SJSA1 (cell line): ENCODE measurements at regions not wholly inside any gene's neighbourhood (a gene's known extent, or its start where the extent isn't known, plus 50 kb on each side); places are given as distances from the start of the nearest gene placed in this dataset.
"Not testable (repeated sequence)": the region's sequence is repeated elsewhere in the genome, so short reads cannot be mapped to it uniquely, and the experiment has no call there.

ENCODE experiments used
- DNase-seq, 2 experiments: peaks; one replicate each; pipeline ENCODE4 v3.0.0-alpha.2; 2015 to 2020; ENCODE audit warnings: low spot score in 2 of 2, low read depth in 1 of 2
- H3K27ac ChIP-seq: fragments of 250-450 bp; sonication (Bioruptor Pico); 2 replicates; pipeline ENCODE4 v1.5.1; 2020; ENCODE audit warnings: mild to moderate bottlenecking, moderate library complexity
- H3K27me3 ChIP-seq: fragments of 250-450 bp; sonication (Bioruptor Pico); replicated peaks from 2 replicates; pipeline ENCODE4 v1.5.1; 2020; ENCODE audit warnings: mild to moderate bottlenecking, moderate library complexity
- H3K36me3 ChIP-seq: fragments of 250-450 bp; sonication (Bioruptor Pico); 2 replicates; pipeline ENCODE4 v1.5.1; 2020; ENCODE audit warnings: mild to moderate bottlenecking
- H3K4me1 ChIP-seq: fragments of 250-450 bp; sonication (Bioruptor Pico); replicated peaks from 2 replicates; pipeline ENCODE4 v1.6.1; 2021; ENCODE audit warnings: mild to moderate bottlenecking
- H3K4me3 ChIP-seq: fragments of 250-450 bp; sonication (Bioruptor Pico); 2 replicates; pipeline ENCODE4 v1.5.1; 2020; ENCODE audit warnings: mild to moderate bottlenecking
- H3K9me3 ChIP-seq: fragments of 250-450 bp; sonication (Bioruptor Pico); replicated peaks from 2 replicates; pipeline ENCODE4 v1.5.1; 2020; ENCODE audit warnings: mild to moderate bottlenecking

DNA sequence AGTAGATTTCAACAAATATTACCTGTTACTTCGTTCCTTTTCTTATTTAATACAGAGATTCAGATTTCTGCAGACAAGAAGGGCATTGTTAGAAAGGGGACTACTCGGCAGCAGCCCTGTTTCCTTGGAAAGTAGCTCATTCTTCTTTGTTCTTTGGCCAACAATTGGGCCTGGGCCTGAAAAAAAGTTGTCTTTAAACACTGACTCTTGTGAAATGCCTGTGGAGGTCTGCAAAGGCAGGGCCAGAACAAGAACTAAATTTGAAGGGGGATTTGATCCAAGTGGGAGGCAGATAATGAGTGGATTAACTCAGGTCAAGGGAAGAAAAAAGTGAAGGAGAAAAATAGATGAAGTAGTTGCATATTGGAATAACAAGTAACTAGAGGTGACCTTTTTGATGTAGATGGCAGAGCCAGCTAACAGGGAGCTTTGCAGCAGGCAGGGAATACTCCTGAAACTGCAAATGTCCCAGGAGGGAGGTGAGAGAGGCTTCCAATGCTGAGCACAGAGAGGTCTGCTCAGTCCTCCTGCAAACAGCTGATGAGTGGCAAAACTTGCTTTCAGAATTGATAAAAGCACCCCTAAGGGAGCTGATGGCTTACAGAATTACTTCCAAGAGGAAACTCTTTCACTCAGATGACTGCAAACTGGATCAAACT lies 393.2 kb upstream of the HS3ST1 start:
- Histone ChIP-seq H3K36me3 (no peaks in the 10 kb centered on the region), H3K27me3 (no peaks in the 10 kb centered on the region), H3K4me1 (no peaks in the 10 kb centered on the region), H3K27ac (no peak overlapping the region), H3K4me3 (no peak overlapping the region), H3K9me3 (no peaks in the 10 kb centered on the region)
- no peak for DNase-seq

DNA sequence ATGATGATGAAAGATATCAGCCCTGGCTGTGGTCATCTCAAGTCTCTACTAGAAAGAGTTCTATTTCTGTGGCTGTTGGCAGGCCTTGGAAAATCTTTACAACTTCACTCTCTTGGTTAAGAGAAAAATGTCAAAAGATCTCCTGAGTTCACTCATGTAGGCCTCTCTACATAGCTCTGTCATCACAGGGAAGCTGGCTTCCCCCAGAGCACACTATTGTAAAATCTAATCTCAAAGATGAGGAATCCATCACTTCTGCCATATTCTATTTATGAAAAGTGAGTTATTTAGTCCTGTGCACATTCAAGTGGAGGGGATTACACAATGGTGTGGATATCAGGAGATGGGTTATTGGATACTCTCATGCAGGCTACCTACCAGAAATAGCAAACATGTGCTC lies 388.4 kb upstream of the HS3ST1 start:
- Histone ChIP-seq H3K4me3 (no peak overlapping the region), H3K27ac (no peak overlapping the region), H3K4me1 (no peaks in the 10 kb centered on the region), H3K27me3 (no peaks in the 10 kb centered on the region), H3K9me3 (no peaks in the 10 kb centered on the region), H3K36me3 (no peaks in the 10 kb centered on the region)
- DNase-seq: no peak

DNA sequence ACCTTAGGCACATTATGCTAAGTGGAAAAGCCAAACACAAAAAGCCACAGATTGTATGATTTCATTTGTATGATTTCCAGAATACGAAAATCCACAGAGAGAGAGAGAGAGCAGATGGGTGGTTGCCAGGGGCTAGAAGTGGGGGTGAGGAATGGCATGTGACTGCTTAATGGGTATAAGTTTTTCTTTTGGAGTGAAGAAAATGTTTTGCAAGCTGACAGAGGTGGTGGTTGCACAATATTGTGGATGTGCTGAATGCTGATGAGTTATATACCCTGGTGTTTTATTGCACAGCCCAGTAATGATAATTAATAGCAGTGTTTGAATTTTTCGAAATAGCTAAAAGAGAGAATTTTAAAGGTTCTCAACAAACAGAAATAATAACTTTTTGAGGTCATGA lies 386.1 kb upstream of the HS3ST1 start:
- no peak for DNase-seq
- Histone ChIP-seq H3K36me3 (no peaks in the 10 kb centered on the region), H3K4me1 (no peaks in the 10 kb centered on the region), H3K9me3 (no peaks in the 10 kb centered on the region), H3K27me3 (no peaks in the 10 kb centered on the region), H3K27ac (no peak overlapping the region), H3K4me3 (no peak overlapping the region)

DNA sequence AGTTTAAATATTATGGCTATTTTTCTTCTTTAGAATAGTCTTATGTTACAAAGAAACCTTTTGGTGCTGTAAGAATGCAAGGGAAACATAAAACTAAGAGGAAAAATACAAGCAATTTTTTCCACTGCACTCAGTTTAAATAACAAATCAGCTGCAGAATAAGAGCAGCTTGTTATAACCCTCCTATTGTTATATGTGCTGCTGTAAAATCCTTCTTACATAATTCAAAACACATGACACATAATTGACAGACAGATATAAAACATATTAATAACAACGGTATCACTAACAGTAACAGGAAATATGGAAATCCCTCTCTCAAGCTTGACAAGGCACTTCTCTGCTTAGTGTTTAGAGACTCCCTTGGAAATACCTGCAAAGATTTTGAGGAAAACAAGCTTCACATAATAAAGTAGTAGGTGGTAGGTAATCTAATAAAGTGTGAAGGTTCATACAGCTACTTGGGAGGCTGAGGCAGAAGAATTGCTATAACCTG lies 385.3 kb upstream of the HS3ST1 start:
- no peaks in the 10 kb centered on the region for H3K27me3 ChIP-seq
- no peak for DNase-seq

DNA sequence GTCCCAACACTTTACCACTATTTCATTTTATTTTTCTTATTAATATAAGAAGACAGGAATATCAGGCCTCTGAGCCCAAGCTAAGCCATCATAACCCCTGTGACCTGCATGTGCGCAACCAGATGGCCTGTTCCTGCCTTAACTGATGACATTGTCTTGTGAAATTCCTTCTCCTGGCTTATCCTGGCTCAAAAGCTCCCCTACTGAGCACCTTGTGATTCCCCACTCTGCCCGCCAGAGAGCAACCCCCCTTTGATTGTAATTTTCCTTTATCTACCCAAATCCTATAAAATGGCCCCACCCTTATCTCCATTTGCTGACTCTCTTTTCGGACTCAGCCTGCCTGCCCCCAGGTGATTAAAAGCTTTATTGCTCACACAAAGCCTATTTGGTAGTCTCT lies 382.8 kb upstream of the HS3ST1 start:
- not testable (repeated sequence) for H3K27ac ChIP-seq, H3K36me3 ChIP-seq, DNase-seq, H3K4me3 ChIP-seq, H3K27me3 ChIP-seq, H3K4me1 ChIP-seq, H3K9me3 ChIP-seq

More for the DNA sequence above, 385.3 kb upstream of the HS3ST1 start:
- no peaks in the 10 kb centered on the region for H3K9me3 ChIP-seq
- no peaks in the 10 kb centered on the region for H3K36me3 ChIP-seq
- no peaks in the 10 kb centered on the region for H3K4me1 ChIP-seq
- no peak overlapping the region for H3K4me3 ChIP-seq
- H3K27ac ChIP-seq: no peak overlapping the region

DNA sequence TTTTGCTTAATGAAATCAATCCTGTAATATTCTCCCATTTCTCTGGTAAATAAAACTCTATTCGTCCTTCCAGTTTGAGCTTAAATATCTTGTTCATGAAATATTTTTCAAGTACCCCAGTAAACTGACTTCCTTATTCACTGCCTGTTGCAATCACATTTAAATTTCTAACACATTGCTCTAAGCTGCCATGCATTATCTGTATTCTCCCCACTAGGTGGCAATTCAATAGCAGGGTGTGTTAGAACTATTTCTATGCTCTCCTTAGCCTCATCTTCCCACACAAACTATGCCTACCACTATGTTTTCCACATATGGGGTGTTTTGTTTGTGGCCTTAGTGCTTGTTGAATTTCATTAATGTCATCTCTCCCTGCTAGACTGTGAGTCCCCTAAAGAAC lies 377.1 kb upstream of the HS3ST1 start:
- H3K36me3 ChIP-seq: no peaks in the 10 kb centered on the region
- H3K4me1 ChIP-seq: no peaks in the 10 kb centered on the region
- H3K27ac ChIP-seq: no peak overlapping the region
- no peak overlapping the region for H3K4me3 ChIP-seq
- no peaks in the 10 kb centered on the region for H3K27me3 ChIP-seq
- DNase-seq: no peak
- no peaks in the 10 kb centered on the region for H3K9me3 ChIP-seq

DNA sequence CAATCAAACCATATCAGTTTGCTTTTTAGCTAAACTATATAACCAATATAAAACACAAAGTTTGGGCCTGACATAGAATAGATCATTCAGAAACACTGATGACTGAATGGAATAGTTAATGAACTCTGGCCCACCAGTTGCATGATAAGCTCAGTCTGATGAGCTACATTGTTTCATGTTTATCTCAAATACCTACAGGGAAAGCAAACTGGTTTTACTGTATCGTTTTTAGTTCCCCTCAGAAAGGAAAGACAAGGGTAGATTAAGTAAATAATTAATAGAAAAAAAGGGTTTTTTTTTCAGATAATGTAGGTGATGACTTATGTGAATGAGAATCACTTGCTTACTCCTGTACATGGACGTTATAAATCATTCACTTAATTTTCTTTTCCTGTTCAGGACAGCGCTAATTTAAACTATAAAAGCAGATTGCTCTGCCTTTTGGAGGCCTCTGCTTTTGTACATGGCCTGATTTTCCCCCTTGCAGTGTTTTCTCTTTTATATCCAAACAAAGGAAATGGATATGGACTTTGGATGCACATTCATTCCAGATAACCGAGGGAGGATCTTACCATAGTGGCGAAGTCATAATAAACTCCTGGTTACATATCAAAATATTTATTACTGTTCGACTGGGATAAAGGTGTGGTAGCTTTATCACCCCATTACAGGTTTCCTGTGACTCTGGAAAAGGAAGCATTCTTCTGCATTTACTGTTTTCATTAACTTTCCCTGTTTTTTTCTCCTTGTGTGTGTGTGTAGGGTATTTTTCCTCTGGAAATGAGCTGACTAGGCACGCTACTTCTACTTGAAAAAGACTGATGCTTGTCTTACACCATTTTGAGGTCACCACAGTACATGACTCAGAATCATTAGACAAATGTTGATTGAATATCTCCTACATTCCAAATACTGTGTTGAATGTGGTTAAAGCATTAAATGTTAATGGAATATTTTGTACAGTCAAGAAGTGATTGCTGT lies 373.1 kb upstream of the HS3ST1 start:
- no peaks in the 10 kb centered on the region for H3K27me3 ChIP-seq
- no peaks in the 10 kb centered on the region for H3K9me3 ChIP-seq
- no peak for DNase-seq
- H3K36me3 ChIP-seq: no peaks in the 10 kb centered on the region
- H3K27ac ChIP-seq: no peak overlapping the region
- H3K4me3 ChIP-seq: no peak overlapping the region
- no peaks in the 10 kb centered on the region for H3K4me1 ChIP-seq

DNA sequence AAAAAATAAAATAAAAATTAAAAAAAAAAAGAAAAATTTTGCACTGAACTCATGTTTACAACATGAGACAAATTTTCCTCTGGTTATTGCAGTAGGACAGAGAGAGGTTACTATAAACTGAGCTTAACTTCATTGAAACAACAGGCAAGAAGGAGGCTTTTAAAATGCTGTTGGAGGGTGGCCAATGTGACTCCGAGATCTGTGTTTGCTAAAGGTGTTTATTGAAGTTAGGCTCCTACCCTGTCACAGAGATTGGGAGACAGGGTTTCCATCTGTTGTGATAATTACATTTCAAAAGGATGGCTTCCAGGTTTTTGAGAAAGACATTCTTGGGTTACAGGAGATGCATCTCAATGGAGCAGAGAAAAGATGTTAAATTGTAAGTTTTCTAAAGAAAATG lies 370.5 kb upstream of the HS3ST1 start:
- H3K36me3 ChIP-seq: no peaks in the 10 kb centered on the region
- DNase-seq: no peak

DNA sequence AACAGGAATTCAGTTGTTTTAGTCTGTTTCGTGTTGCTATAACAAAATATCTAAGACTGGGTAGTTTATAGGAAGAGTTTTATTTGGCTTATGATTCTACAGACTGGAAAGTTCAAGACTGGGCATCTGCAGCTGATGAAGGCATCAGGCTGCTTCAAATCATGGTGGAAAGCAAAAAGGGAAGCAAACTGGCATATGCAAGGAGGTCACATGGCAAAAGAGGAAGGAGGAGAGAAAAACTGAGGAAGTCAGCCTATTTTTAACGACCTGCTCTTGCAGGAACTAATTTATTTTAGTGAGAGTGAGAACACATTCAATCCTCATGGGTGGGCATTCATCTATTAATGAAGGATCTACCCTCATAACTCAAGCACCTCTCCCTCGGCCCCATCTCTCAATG lies 363.1 kb upstream of the HS3ST1 start:
- DNase-seq: no peak
- Histone ChIP-seq H3K4me3 (no peak overlapping the region), H3K36me3 (no peaks in the 10 kb centered on the region)

More for the DNA sequence above, 370.5 kb upstream of the HS3ST1 start:
- no peaks in the 10 kb centered on the region for H3K9me3 ChIP-seq
- no peaks in the 10 kb centered on the region for H3K4me1 ChIP-seq
- no peaks in the 10 kb centered on the region for H3K27me3 ChIP-seq
- H3K27ac ChIP-seq: no peak overlapping the region
- H3K4me3 ChIP-seq: no peak overlapping the region

DNA sequence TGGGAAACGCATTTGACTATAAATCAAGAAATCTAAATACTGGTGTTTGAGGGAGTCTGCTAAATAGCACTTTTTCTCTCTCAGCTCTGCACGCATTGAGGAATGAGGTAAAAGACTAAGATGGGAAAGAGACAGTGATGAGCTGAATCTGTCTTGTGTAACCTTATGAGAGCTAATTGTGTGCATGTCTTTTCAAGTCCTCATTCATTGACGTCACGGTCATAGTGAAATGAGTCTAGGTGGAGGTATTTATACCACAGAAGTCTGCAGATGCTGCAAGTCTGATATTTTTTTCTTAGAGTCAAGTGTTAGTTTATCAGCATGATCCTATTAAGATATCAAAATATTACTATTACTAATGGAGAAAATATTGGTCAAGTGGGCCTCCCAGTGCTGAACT lies 361.5 kb upstream of the HS3ST1 start:
- H3K9me3 ChIP-seq: no peaks in the 10 kb centered on the region
- H3K4me1 ChIP-seq: no peaks in the 10 kb centered on the region
- no peak overlapping the region for H3K4me3 ChIP-seq
- H3K36me3 ChIP-seq: no peaks in the 10 kb centered on the region
- H3K27ac ChIP-seq: no peak overlapping the region
- DNase-seq: no peak
- no peaks in the 10 kb centered on the region for H3K27me3 ChIP-seq

More for the DNA sequence above, 363.1 kb upstream of the HS3ST1 start:
- H3K9me3 ChIP-seq: no peaks in the 10 kb centered on the region
- H3K27ac ChIP-seq: no peak overlapping the region
- no peaks in the 10 kb centered on the region for H3K27me3 ChIP-seq
- no peaks in the 10 kb centered on the region for H3K4me1 ChIP-seq

DNA sequence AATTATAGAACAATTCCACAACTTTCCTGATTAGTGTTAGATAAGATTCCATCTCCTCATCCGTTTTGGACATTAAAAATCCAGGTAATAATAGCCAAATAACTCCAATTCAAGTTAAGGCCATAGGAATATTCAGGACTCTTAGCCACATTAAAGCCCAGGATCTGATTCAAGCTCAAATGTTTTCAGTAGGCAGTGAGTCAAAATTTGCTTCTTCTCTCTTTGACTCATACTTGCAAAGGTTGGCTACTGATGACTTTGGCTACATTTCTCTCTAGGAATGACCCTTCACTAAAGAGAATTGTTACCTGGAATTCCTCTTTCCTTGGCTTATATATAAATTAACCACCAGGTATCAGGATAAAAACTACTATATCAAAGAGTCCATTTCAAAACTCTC lies 354.9 kb upstream of the HS3ST1 start:
- H3K4me1 ChIP-seq: no peaks in the 10 kb centered on the region
- DNase-seq: no peak

DNA sequence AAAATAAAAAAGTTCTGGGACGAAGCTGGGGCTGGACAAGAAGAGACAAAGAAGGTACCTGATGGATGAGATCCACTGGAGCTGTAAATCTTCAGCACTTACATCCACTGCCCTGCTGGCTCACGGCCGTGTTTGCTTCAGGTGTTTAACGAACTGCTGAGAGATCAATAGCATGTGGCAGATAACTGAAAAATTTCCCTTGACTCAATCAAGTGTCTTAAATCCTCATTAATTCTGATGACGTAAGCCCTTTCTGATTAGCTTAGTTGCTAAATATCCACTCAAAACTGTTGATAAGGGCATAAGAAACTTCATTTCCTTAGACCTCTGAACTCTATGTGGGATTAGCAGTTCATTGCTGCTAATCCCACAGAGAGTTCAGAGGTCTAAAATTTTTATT lies 354.2 kb upstream of the HS3ST1 start:
- Histone ChIP-seq H3K4me1 (no peaks in the 10 kb centered on the region), H3K4me3 (no peak overlapping the region), H3K9me3 (no peaks in the 10 kb centered on the region), H3K27ac (no peak overlapping the region), H3K27me3 (no peaks in the 10 kb centered on the region), H3K36me3 (no peaks in the 10 kb centered on the region)
- DNase-seq: no peak

More for the DNA sequence above, 354.9 kb upstream of the HS3ST1 start:
- Histone ChIP-seq H3K4me3 (no peak overlapping the region), H3K9me3 (no peaks in the 10 kb centered on the region), H3K27me3 (no peaks in the 10 kb centered on the region), H3K36me3 (no peaks in the 10 kb centered on the region), H3K27ac (no peak overlapping the region)

DNA sequence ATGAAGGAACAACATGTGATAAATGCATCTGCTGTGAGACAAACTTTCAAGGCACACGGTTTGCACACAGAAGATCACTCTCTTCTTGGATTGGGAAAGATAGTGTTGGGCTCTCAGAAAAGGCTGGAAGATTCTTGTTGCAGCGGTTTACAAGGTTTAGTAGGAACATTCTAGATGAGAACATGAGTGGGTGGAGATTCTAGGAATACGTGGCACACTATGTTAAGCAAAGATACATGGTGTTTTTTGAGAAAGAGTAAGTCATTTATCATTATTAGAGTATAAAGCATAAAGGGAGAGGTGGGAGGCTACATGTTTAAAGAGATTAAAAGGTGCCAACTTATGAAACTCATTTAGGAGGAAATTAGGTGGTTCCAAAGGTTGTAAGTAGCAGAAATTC lies 348.8 kb upstream of the HS3ST1 start:
- H3K9me3 ChIP-seq: no peaks in the 10 kb centered on the region
- no peaks in the 10 kb centered on the region for H3K4me1 ChIP-seq
- H3K27ac ChIP-seq: no peak overlapping the region
- H3K4me3 ChIP-seq: no peak overlapping the region
- H3K27me3 ChIP-seq: no peaks in the 10 kb centered on the region
- no peak for DNase-seq
- H3K36me3 ChIP-seq: no peaks in the 10 kb centered on the region

DNA sequence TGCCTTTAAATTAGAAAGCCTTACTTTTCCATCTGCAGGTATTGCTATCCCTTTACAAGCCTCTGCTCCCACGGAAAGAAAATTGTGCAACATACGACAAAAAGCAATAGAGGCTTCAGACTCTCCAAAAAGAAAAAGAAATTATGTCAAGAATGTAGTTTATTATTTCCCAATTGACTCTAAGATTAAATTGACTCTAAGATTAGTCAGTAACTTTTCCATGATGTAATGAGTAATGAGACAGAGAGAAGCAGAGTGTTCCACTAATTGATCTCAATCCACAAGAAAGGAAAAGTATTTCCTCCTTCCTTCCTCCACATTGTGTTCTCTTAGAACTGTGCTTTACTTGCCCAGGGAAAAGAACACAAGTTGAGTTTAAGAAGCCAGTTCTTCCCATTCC lies 345.7 kb upstream of the HS3ST1 start:
- H3K9me3 ChIP-seq: no peaks in the 10 kb centered on the region
- no peak overlapping the region for H3K4me3 ChIP-seq
- H3K36me3 ChIP-seq: no peaks in the 10 kb centered on the region
- H3K27ac ChIP-seq: no peak overlapping the region
- H3K4me1 ChIP-seq: no peaks in the 10 kb centered on the region
- no peaks in the 10 kb centered on the region for H3K27me3 ChIP-seq
- no peak for DNase-seq
